ENCODE measurements at regions not wholly inside any gene's neighbourhood (a gene's known extent, or its start where the extent isn't known, plus 50 kb on each side); places are given as distances from the start of the nearest gene placed in this dataset.

DNA sequence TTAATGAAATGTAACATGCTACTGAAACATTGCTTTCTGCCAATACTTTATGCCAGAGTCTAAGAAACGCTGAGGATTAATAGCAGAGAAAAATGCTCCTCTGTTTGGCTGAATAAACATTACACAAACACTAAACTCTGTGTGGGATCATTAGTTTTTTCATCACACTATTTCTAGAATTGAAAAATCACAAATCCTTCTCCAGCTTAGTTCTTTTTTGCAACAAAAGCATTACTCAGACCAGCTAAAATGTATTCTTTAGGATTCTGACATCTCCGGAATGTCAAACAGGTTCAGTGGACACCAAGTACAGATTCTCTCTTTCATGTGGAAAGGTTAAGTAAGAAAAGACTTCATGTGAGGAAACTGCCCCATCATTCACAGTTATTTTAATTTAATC, 226.9 kb downstream of the SIM1 start:
- TF ChIP-seq, protein P1, sequence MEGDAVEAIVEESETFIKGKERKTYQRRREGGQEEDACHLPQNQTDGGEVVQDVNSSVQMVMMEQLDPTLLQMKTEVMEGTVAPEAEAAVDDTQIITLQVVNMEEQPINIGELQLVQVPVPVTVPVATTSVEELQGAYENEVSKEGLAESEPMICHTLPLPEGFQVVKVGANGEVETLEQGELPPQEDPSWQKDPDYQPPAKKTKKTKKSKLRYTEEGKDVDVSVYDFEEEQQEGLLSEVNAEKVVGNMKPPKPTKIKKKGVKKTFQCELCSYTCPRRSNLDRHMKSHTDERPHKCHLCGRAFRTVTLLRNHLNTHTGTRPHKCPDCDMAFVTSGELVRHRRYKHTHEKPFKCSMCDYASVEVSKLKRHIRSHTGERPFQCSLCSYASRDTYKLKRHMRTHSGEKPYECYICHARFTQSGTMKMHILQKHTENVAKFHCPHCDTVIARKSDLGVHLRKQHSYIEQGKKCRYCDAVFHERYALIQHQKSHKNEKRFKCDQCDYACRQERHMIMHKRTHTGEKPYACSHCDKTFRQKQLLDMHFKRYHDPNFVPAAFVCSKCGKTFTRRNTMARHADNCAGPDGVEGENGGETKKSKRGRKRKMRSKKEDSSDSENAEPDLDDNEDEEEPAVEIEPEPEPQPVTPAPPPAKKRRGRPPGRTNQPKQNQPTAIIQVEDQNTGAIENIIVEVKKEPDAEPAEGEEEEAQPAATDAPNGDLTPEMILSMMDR (IDR thresholded peaks at IDR 0.05): no peak
- TF ChIP-seq EP300 (IDR thresholded peaks at IDR 0.05): no peak
- TF ChIP-seq POLR2A (IDR thresholded peaks at IDR 0.05; ENCODE audit: low read depth): no peak

All from esophagus muscularis mucosa (tissue), 4 donors.